ENCODE measurements at regions not wholly inside any gene's neighbourhood (a gene's known extent, or its start where the extent isn't known, plus 50 kb on each side); places are given as distances from the start of the nearest gene placed in this dataset.

DNA sequence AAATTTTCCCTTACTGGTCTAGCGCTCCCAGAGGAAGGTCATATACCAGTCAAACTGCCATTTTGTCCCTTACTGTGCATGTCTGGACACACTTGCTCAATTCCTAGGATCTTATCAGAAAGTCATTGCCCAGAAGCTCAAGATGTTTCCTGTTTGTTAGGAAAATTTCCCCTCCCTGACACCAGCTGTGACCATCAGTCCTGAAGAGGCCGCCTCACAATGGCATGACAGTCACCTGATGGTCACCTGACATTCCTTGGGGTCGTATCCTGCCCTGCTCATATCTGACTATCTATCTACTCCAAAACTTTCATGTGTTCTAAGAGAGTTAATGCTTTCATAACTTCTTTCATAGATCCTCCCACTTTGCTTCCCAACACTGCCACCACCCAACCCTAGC is 219.9 kb downstream of the OTOR start:
- TF ChIP-seq, protein P1, sequence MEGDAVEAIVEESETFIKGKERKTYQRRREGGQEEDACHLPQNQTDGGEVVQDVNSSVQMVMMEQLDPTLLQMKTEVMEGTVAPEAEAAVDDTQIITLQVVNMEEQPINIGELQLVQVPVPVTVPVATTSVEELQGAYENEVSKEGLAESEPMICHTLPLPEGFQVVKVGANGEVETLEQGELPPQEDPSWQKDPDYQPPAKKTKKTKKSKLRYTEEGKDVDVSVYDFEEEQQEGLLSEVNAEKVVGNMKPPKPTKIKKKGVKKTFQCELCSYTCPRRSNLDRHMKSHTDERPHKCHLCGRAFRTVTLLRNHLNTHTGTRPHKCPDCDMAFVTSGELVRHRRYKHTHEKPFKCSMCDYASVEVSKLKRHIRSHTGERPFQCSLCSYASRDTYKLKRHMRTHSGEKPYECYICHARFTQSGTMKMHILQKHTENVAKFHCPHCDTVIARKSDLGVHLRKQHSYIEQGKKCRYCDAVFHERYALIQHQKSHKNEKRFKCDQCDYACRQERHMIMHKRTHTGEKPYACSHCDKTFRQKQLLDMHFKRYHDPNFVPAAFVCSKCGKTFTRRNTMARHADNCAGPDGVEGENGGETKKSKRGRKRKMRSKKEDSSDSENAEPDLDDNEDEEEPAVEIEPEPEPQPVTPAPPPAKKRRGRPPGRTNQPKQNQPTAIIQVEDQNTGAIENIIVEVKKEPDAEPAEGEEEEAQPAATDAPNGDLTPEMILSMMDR (IDR thresholded peaks at IDR 0.05; ENCODE audit: poor library complexity): no peak
- TF ChIP-seq EZH2 (IDR thresholded peaks at IDR 0.05; ENCODE audit: borderline replicate concordance): no peak

All from hepatocyte (in vitro differentiated cells).